GM12865 (cell line): ENCODE measurements at regions not wholly inside any gene's neighbourhood (a gene's known extent, or its start where the extent isn't known, plus 50 kb on each side); places are given as distances from the start of the nearest gene placed in this dataset.
"Not testable (repeated sequence)": the region's sequence is repeated elsewhere in the genome, so short reads cannot be mapped to it uniquely, and the experiment has no call there.

Experiments used
- DNase-seq: peaks from one replicate; pipeline ENCODE4 v3.0.0; 2010; ENCODE audit warnings: low read depth
- H3K4me3 ChIP-seq: 2 replicates; pipeline ENCODE4 v1.5.1; 2011; ENCODE audit warnings: mild to moderate bottlenecking, low read depth, low read length, control low read depth
- CTCF ChIP-seq: IDR thresholded peaks from 2 replicates; pipeline ENCODE4 v1.5.1; 2011; ENCODE audit warnings: low read length, control low read depth, low read depth, inconsistent platforms; ENCODE audit not compliant: insufficient read depth; ENCODE audit errors: missing control alignments

DNA sequence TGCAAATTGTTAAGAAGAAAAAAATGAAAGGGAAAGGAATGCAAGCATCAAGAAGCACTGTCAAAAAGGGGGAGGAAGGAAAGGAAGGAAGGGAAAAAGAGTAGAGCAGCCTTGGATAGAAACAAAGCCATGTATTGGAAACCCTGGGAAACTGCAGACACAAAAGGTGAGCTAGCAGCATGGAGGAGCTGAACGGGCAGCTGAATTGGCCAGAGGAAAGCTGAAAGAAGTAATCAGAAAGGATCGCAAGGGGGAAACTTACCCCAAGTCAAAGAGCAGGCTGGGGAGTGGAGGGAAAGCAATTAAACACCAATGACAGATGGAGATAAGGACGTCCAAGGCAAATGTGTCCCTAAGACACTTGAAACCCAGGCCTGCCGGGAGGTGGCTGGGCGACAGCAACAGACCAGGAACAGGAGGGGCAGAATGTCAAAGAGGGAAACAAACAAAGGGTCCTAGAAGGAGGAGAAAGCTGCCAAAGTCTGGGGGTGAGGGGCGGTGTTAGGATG lies 93.8 kb upstream of the SVIL start:
- no peak for DNase-seq
- no peak overlapping the region for H3K4me3 ChIP-seq
- TF ChIP-seq CTCF, result no peak

DNA sequence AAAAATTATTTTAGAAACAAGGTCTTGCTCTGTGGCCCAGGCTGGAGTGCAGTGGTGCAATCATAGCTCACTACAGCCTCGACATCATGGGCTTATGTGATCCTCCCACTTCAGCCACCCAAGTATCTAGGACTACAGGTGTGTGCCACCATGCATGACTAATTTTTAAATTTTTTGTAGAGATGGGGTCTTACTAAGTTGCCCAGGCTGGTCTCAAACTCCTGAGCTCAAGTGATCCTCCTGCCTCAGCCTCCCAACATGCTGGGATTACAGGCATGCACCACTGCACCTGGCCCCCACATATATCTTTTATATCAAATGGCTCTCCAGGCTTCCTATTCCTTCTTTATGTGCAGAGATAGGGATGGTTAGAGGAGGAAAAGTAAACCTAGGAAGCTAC lies 91.2 kb upstream of the SVIL start:
- not testable (repeated sequence) for DNase-seq, H3K4me3 ChIP-seq

DNA sequence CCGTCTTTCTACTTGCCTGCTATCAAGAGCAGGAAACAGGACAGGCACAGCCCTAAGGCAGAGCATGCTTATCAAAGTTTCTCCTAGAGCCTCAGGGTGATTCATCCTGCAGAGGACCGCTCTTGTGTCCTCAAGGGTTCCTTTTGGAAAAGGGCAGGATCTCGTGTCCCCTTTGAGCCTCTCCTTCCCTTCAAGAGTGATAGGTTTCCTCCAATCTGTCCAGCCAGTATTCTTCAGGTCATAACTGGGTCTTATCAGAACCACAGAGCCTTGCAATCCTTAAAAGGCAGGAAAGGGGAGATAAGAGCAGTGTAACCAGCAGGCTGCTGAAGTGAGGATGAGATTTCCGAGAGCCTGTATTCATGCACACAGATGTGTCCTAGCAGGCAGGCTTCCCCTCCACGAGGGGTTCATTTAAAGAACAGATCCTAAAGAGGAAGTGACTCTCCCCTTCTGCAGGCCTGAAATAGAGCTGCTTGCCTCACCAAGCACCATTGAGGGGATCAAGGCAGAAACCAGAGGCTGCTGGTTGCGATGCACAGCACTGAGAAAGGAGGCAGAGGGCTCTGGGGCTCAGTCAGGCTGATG lies 90.5 kb upstream of the SVIL start:
- no peak overlapping the region for H3K4me3 ChIP-seq
- TF ChIP-seq CTCF, result no peak
- no peak for DNase-seq

DNA sequence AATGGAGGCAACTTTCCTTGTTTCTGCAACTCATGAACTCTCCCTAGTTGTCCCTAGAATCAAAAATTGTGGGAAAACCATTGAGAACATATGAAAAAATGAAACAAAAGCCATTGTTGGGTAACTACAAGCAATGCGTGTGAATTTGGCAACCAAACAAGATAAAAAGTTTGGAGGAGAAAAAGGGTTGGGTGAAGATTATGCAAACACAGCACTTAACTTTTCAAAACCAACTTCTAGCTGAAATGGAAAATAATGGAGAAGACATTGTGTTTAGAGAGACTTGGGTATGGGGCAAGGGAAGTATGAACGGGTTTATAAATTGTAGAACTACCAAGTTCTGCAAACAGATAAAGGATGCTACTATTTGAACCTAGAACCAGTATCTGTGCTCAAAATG lies 89.0 kb upstream of the SVIL start:
- no peak for DNase-seq
- TF ChIP-seq CTCF, result no peak
- no peak overlapping the region for H3K4me3 ChIP-seq

- TF ChIP-seq CTCF, result no peak
- DNase-seq, result no peak
- H3K4me3 ChIP-seq, result no peak overlapping the region
These were observed 88.0 kb upstream of the SVIL start for GRCh38 chr10:29722777-29723176.

GRCh38 chr10:29720149-29720548 lies 85.4 kb upstream of the SVIL start:
- no peak overlapping the region for H3K4me3 ChIP-seq
- TF ChIP-seq CTCF, result no peak
- DNase-seq, result no peak

GRCh38 chr10:29719281-29719675 lies 84.5 kb upstream of the SVIL start:
- no peak overlapping the region for H3K4me3 ChIP-seq
- TF ChIP-seq CTCF, result no peak
- DNase-seq, result no peak
